ENCODE measurements at regions not wholly inside any gene's neighbourhood (a gene's known extent, or its start where the extent isn't known, plus 50 kb on each side); places are given as distances from the start of the nearest gene placed in this dataset.

GRCh38 chr4:126172126-126172525 lies 857.4 kb downstream of the FAT4 start:
- no peak for TF ChIP-seq POLR2A (IDR thresholded peaks at IDR 0.05)
- TF ChIP-seq CTCF (IDR thresholded peaks at IDR 0.05), result no peak
- no peak for TF ChIP-seq EP300 (IDR thresholded peaks at IDR 0.05)
- no peak for TF ChIP-seq POLR2AphosphoS5 (IDR thresholded peaks at IDR 0.05)

Measured in suprapubic skin (tissue), 4 donors.